Prostate gland (tissue), 2 donors: ENCODE measurements at regions not wholly inside any gene's neighbourhood (a gene's known extent, or its start where the extent isn't known, plus 50 kb on each side); places are given as distances from the start of the nearest gene placed in this dataset.

Experiments used
- CTCF ChIP-seq, 4 experiments: fragments of 200-600 bp in 2 of 4; fragments of 450-650 bp in 2 of 4; sonication (generic) in 2 of 4; IDR thresholded peaks; 1 replicate in 3 of 4; 2 replicates in 1 of 4; pipeline ENCODE4 v1.5.1; 2016 to 2019; ENCODE audit warnings: antibody characterized with exemption in 4 of 4, mild to moderate bottlenecking in 2 of 4, moderate library complexity in 2 of 4
- POLR2A ChIP-seq: fragments of 450-650 bp; IDR thresholded peaks from one replicate; pipeline ENCODE4 v1.6.1; 2016; ENCODE audit warnings: antibody characterized with exemption, mild to moderate bottlenecking

GRCh38 chr2:42969231-42970150 is 177.1 kb upstream of the HAAO start:
- TF ChIP-seq CTCF (IDR thresholded peaks at IDR 0.05) (no peak), POLR2A (no peak)
